Brain microvascular endothelial cell (primary cell): ENCODE measurements at regions not wholly inside any gene's neighbourhood (a gene's known extent, or its start where the extent isn't known, plus 50 kb on each side); places are given as distances from the start of the nearest gene placed in this dataset.

Experiments used
- DNase-seq: peaks from one replicate; pipeline ENCODE4 v3.0.0-alpha.2; 2020
- H3K27ac ChIP-seq: fragments of 250-450 bp; sonication (Bioruptor Pico); 2 replicates; pipeline ENCODE4 v1.5.1; 2020; ENCODE audit warnings: mild to moderate bottlenecking, moderate library complexity
- H3K27me3 ChIP-seq: fragments of 250-450 bp; sonication (Bioruptor Pico); replicated peaks from 2 replicates; pipeline ENCODE4 v1.5.1; 2020; ENCODE audit warnings: mild to moderate bottlenecking
- H3K36me3 ChIP-seq: fragments of 250-450 bp; sonication (Bioruptor Pico); replicated peaks from 2 replicates; pipeline ENCODE4 v1.5.1; 2020; ENCODE audit warnings: mild to moderate bottlenecking
- H3K4me3 ChIP-seq: 2 replicates; pipeline ENCODE4 v1.5.1; 2011; ENCODE audit warnings: low read depth, mild to moderate bottlenecking, control low read depth, low read length, moderate library complexity
- CTCF ChIP-seq: IDR thresholded peaks from 2 replicates; pipeline ENCODE4 v1.5.1; 2011; ENCODE audit warnings: low read depth, mild to moderate bottlenecking, moderate library complexity, low read length, control low read depth, inconsistent platforms; ENCODE audit errors: missing control alignments
- in situ Hi-C: cut with HindIII; loops from 2 replicates; pipeline ENCODE4 v1.10.0; 2017; ENCODE audit warnings: low sequenced_read_pairs, low pct_ligation_motif_present

- Histone ChIP-seq H3K27me3 (no peaks in the 10 kb centered on the region), H3K36me3 (no peaks in the 10 kb centered on the region), H3K4me3 (no peak overlapping the region), H3K27ac (no peak overlapping the region)
- TF ChIP-seq CTCF = no peak
- peak; percentile 46 for DNase-seq
- in situ Hi-C loops = no loop called here
These were observed 74.8 kb upstream of the SMIM21 start for GRCh38 chr18:75502286-75502685.

GRCh38 chr18:75500545-75500944 is 73.0 kb upstream of the SMIM21 start:
- Histone ChIP-seq H3K27me3 (no peaks in the 10 kb centered on the region), H3K36me3 (no peaks in the 10 kb centered on the region), H3K27ac (no peak overlapping the region), H3K4me3 (no peak overlapping the region)
- TF ChIP-seq CTCF = no peak
- DNase-seq = no peak
- in situ Hi-C loops = no loop called here

DNA sequence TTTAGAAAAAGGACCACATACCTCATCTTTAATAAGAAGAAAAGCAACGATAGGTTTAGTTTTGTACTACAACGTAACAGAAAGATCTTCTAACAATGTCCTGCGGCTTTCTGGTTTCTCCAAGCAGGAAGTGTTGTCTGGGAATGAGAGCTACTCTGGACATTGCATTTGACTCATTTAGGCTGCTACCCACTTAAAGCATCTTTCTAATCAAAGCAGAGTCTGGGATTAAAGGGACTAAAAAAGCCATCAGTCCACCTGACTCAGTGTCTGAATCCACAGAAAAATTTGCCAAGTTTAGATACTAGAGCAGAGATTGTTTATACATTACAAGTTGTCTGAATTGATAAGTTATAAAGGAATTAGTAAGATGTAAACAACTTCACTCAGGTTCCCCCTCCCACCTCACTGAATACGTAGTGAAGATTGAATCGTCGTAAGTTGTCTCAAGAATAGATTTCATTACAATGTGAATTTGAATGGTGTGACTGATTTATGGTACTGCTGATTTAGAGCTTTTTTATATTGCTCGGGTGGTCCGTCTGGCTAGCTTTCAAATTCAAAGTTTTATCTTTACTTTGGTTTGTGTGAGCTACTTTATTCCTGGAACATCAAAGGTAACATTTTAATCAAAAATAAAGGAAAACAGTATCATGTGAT is 70.2 kb upstream of the SMIM21 start:
- Histone ChIP-seq H3K27me3 (no peaks in the 10 kb centered on the region), H3K27ac (no peak overlapping the region), H3K36me3 (no peaks in the 10 kb centered on the region), H3K4me3 (no peak overlapping the region)
- in situ Hi-C loops = no loop called here
- DNase-seq = no peak
- no peak for TF ChIP-seq CTCF

GRCh38 chr18:75496151-75496550 is 68.6 kb upstream of the SMIM21 start:
- in situ Hi-C loops = no loop called here
- DNase-seq = no peak
- no peaks in the 10 kb centered on the region for H3K27me3 ChIP-seq
- no peak overlapping the region for H3K4me3 ChIP-seq
- no peaks in the 10 kb centered on the region for H3K36me3 ChIP-seq
- TF ChIP-seq CTCF = no peak
- no peak overlapping the region for H3K27ac ChIP-seq

GRCh38 chr18:75492852-75493251 is 65.3 kb upstream of the SMIM21 start:
- Histone ChIP-seq H3K27me3 (no peaks in the 10 kb centered on the region), H3K27ac (no peak overlapping the region), H3K4me3 (no peak overlapping the region), H3K36me3 (no peaks in the 10 kb centered on the region)
- in situ Hi-C loops = no loop called here
- no peak for DNase-seq
- TF ChIP-seq CTCF = no peak

- in situ Hi-C loops = no loop called here
These were observed 63.9 kb upstream of the SMIM21 start for GRCh38 chr18:75491361-75491760.

More at GRCh38 chr18:75491361-75491760, 63.9 kb upstream of the SMIM21 start:
- Histone ChIP-seq H3K27me3 (no peaks in the 10 kb centered on the region), H3K36me3 (no peaks in the 10 kb centered on the region), H3K4me3 (no peak overlapping the region), H3K27ac (no peak overlapping the region)
- no peak for TF ChIP-seq CTCF
- DNase-seq = no peak
